HG03558 (cell line): ENCODE measurements at regions not wholly inside any gene's neighbourhood (a gene's known extent, or its start where the extent isn't known, plus 50 kb on each side); places are given as distances from the start of the nearest gene placed in this dataset.

Experiments
- ATAC-seq: cut with Tn5 transposase; IDR thresholded peaks from one replicate; pipeline ENCODE4 v1.9.1; 2021; ENCODE audit warnings: moderate number of reproducible peaks; ENCODE audit not compliant: unreplicated experiment; ENCODE audit errors: extremely low read depth

GRCh38 chr1:37400466-37401225 lies 73.7 kb upstream of the ZC3H12A start:
- no peak for ATAC-seq

GRCh38 chr1:37403166-37403565 lies 71.2 kb upstream of the ZC3H12A start:
- ATAC-seq: no peak

- ATAC-seq: no peak
Observed at GRCh38 chr1:37404711-37405110, 69.7 kb upstream of the ZC3H12A start.

- ATAC-seq: no peak
Observed at GRCh38 chr1:37410105-37410504, 64.3 kb upstream of the ZC3H12A start.

- no peak for ATAC-seq
Observed at GRCh38 chr1:37410815-37411214, 63.6 kb upstream of the ZC3H12A start.

GRCh38 chr1:37415611-37416244 lies 58.7 kb upstream of the ZC3H12A start:
- no peak for ATAC-seq

- ATAC-seq: no peak
Observed at GRCh38 chr1:37420456-37420855, 53.9 kb upstream of the ZC3H12A start.

GRCh38 chr1:37423810-37424209 lies 50.6 kb upstream of the ZC3H12A start:
- ATAC-seq: no peak

- ATAC-seq: no peak
Observed at GRCh38 chr1:37424523-37424922, 49.9 kb upstream of the ZC3H12A start.
